H1 (cell line): ENCODE measurements at regions not wholly inside any gene's neighbourhood (a gene's known extent, or its start where the extent isn't known, plus 50 kb on each side); places are given as distances from the start of the nearest gene placed in this dataset.

Source experiments
- CTCF ChIA-PET: fragments of 300-600 bp; sonication (Branson Sonifier 250); formaldehyde crosslinking; loops from one replicate; lab custom pipeline; 2021; ENCODE audit not compliant: partially characterized antibody; lab: Charles Lee
- POLR2A ChIA-PET: fragments of 300-600 bp; sonication (Branson Sonifier 250); formaldehyde crosslinking; loops from one replicate; lab custom pipeline; 2021; ENCODE audit warnings: inconsistent platforms; ENCODE audit not compliant: partially characterized antibody; lab: Charles Lee
- DNase-seq, 2 experiments: peaks; one replicate each; pipeline versions ENCODE4 v3.0.0 to v3.0.0-alpha.2; 2010 to 2022; ENCODE audit warnings: low spot score in 2 of 2, low read depth in 1 of 2, mixed read lengths in 1 of 2
- FAIRE-seq: peaks from 2 replicates; lab custom pipeline; 2011; peaks lifted over from hg19 to GRCh38; lab: Jason Lieb, UNC
- H2AFZ ChIP-seq: 2 replicates; pipeline ENCODE4 v1.8.1; 2012; ENCODE audit warnings: low read length, inconsistent platforms
- H2AK5ac ChIP-seq: 2 replicates; pipeline ENCODE4 v1.6.1; 2013; ENCODE audit warnings: low read depth, low read length
- H2BK120ac ChIP-seq: replicated peaks from 2 replicates; pipeline ENCODE3; 2013; ENCODE audit warnings: low read depth, low read length, inconsistent platforms
- H2BK12ac ChIP-seq: 2 replicates; pipeline ENCODE4 v1.6.1; 2013; ENCODE audit warnings: low read depth, low read length
- H2BK15ac ChIP-seq: 2 replicates; pipeline ENCODE4 v1.6.1; 2013; ENCODE audit warnings: low read length
- H2BK20ac ChIP-seq: 2 replicates; pipeline ENCODE4 v1.6.1; 2013; ENCODE audit warnings: low read length
- H2BK5ac ChIP-seq: 2 replicates; pipeline ENCODE4 v1.6.1; 2013; ENCODE audit warnings: low read depth, low read length
- H3K14ac ChIP-seq: 2 replicates; pipeline ENCODE4 v1.6.1; 2013; ENCODE audit warnings: inconsistent platforms; ENCODE audit not compliant: insufficient read length
- H3K18ac ChIP-seq: 2 replicates; pipeline ENCODE4 v1.6.1; 2013; ENCODE audit warnings: low read length; ENCODE audit errors: extremely low read depth
- H3K23ac ChIP-seq: 2 replicates; pipeline ENCODE4 v1.6.1; 2013; ENCODE audit warnings: inconsistent platforms; ENCODE audit not compliant: insufficient read length
- H3K23me2 ChIP-seq: 2 replicates; pipeline ENCODE4 v1.6.1; 2013; ENCODE audit warnings: low read depth, low read length
- H3K27ac ChIP-seq: 2 replicates; pipeline ENCODE4 v1.6.1; 2011; ENCODE audit warnings: low read depth, low read length, inconsistent platforms
- H3K27me3 ChIP-seq, 4 experiments: replicated peaks in 1 of 4; 1 replicate in 1 of 4; 2 replicates in 3 of 4; pipeline versions ENCODE4 v1.6.1 to v1.8.1; 2011 to 2013; ENCODE audit warnings: low read length in 3 of 4, mild to moderate bottlenecking in 3 of 4, inconsistent platforms in 2 of 4, mixed read lengths in 2 of 4, moderate library complexity in 1 of 4; ENCODE audit not compliant: control insufficient read depth in 3 of 4, insufficient read depth in 3 of 4; ENCODE audit errors: extremely low read depth in 1 of 4
- H3K36me3 ChIP-seq, 4 experiments: 2 replicates each; pipeline versions ENCODE4 v1.6.1 to v1.8.1; 2011 to 2013; ENCODE audit warnings: mild to moderate bottlenecking in 4 of 4, low read length in 3 of 4, moderate library complexity in 2 of 4, control low read depth in 1 of 4, inconsistent platforms in 1 of 4; ENCODE audit not compliant: insufficient read depth in 4 of 4, control insufficient read depth in 2 of 4
- H3K4ac ChIP-seq: replicated peaks from 2 replicates; pipeline ENCODE3; 2013; ENCODE audit warnings: low read length, low read depth, mixed read lengths, inconsistent platforms; ENCODE audit not compliant: insufficient read length
- H3K4me1 ChIP-seq, 4 experiments: replicated peaks in 1 of 4; 1 replicate in 1 of 4; 2 replicates in 3 of 4; pipeline versions ENCODE4 v1.6.1 to v1.8.1; 2011 to 2013; ENCODE audit warnings: low read length in 3 of 4, inconsistent platforms in 2 of 4, mixed read lengths in 1 of 4; ENCODE audit not compliant: insufficient read depth in 4 of 4, control insufficient read depth in 3 of 4
- H3K4me2 ChIP-seq, 2 experiments: 2 replicates each; pipeline versions ENCODE4 v1.6.1 to v1.8.1; 2011 to 2013; ENCODE audit warnings: low read depth in 2 of 2, low read length in 2 of 2, control low read depth in 1 of 2, inconsistent platforms in 1 of 2, mild to moderate bottlenecking in 1 of 2; ENCODE audit not compliant: insufficient read depth in 1 of 2
- H3K4me3 ChIP-seq, 4 experiments: fragments of 200-600, 300-600 bp in 1 of 4; sonication (generic), shearing (Covaris generic), sonication (Bioruptor Twin) in 1 of 4; 2 replicates each; pipeline versions ENCODE4 v1.5.1 to v1.8.1; 2011 to 2016; ENCODE audit warnings: low read length in 4 of 4, low read depth in 3 of 4, control low read depth in 2 of 4, inconsistent platforms in 2 of 4, mild to moderate bottlenecking in 2 of 4, mixed read lengths in 1 of 4, moderate library complexity in 1 of 4; ENCODE audit not compliant: insufficient read depth in 2 of 4; ENCODE audit errors: extremely low read depth in 1 of 4
- H3K56ac ChIP-seq: replicated peaks from 2 replicates; pipeline ENCODE3; 2013; ENCODE audit warnings: low read depth, mild to moderate bottlenecking, mixed read lengths, low read length, inconsistent platforms; ENCODE audit not compliant: insufficient read length
- H3K79me1 ChIP-seq: 2 replicates; pipeline ENCODE4 v1.6.1; 2013; ENCODE audit warnings: low read depth, low read length, control low read depth
- H3K79me2 ChIP-seq, 2 experiments: 2 replicates each; pipeline versions ENCODE4 v1.6.1 to v1.8.1; 2012 to 2013; ENCODE audit warnings: low read length in 2 of 2, mild to moderate bottlenecking in 2 of 2, inconsistent platforms in 1 of 2; ENCODE audit not compliant: insufficient read depth in 2 of 2, control insufficient read depth in 1 of 2
- H3K9ac ChIP-seq, 4 experiments: replicated peaks in 1 of 4; 1 replicate in 1 of 4; 2 replicates in 3 of 4; pipeline versions ENCODE4 v1.6.1 to v1.8.1; 2011 to 2013; ENCODE audit warnings: low read depth in 3 of 4, low read length in 3 of 4, control low read depth in 2 of 4, mild to moderate bottlenecking in 2 of 4, moderate library complexity in 2 of 4, inconsistent platforms in 1 of 4; ENCODE audit errors: extremely low read depth in 1 of 4
- H3K9me3 ChIP-seq, 2 experiments: 2 replicates each; pipeline versions ENCODE4 v1.6.1 to v1.8.1; 2012 to 2013; ENCODE audit warnings: mild to moderate bottlenecking in 2 of 2, moderate library complexity in 2 of 2, control low read depth in 1 of 2, inconsistent platforms in 1 of 2, low read depth in 1 of 2, low read length in 1 of 2, mixed read lengths in 1 of 2; ENCODE audit not compliant: insufficient read depth in 2 of 2
- H4K20me1 ChIP-seq, 2 experiments: replicated peaks in 1 of 2; 2 replicates each; pipeline versions ENCODE3 to v1.8.1; 2011 to 2013; ENCODE audit warnings: inconsistent platforms in 2 of 2, low read length in 2 of 2, mild to moderate bottlenecking in 1 of 2; ENCODE audit not compliant: insufficient read depth in 2 of 2, control insufficient read depth in 1 of 2
- H4K5ac ChIP-seq: 2 replicates; pipeline ENCODE4 v1.6.1; 2013; ENCODE audit warnings: low read length, low read depth, mixed read lengths, inconsistent platforms; ENCODE audit not compliant: insufficient read length
- H4K8ac ChIP-seq: 2 replicates; pipeline ENCODE4 v1.8.0; 2013; ENCODE audit warnings: mild to moderate bottlenecking, moderate library complexity, low read length, inconsistent platforms; ENCODE audit not compliant: insufficient read depth; ENCODE audit errors: extremely low read depth
- H4K91ac ChIP-seq: replicated peaks from 2 replicates; pipeline ENCODE3; 2013; ENCODE audit warnings: low read length, mixed read lengths, inconsistent platforms; ENCODE audit not compliant: insufficient read length
- ATF3 ChIP-seq: IDR thresholded peaks from 2 replicates; pipeline ENCODE4 v1.6.1; 2011; ENCODE audit warnings: low read depth, mild to moderate bottlenecking, low read length; ENCODE audit not compliant: insufficient read depth
- CHD2 ChIP-seq: IDR thresholded peaks from 2 replicates; pipeline ENCODE4 v1.6.1; 2012; ENCODE audit warnings: low read length, improper control_type of control experiment
- JUN ChIP-seq: IDR thresholded peaks from 2 replicates; pipeline ENCODE4 v1.6.1; 2011; ENCODE audit warnings: low read depth, mild to moderate bottlenecking, improper control_type of control experiment, low read length
- MAX ChIP-seq: IDR thresholded peaks from 2 replicates; pipeline ENCODE4 v1.6.1; 2012; ENCODE audit warnings: inconsistent platforms
- RFX5 ChIP-seq: IDR thresholded peaks from 2 replicates; pipeline ENCODE4 v1.6.1; 2011; ENCODE audit warnings: low read depth, low read length, improper control_type of control experiment, borderline replicate concordance
- RNF2 ChIP-seq: fragments of 200-900, 300-1000 bp; sonication (generic); IDR thresholded peaks from 2 replicates; pipeline ENCODE4 v1.7.1; 2016; ENCODE audit warnings: borderline replicate concordance, low read depth, mild to moderate bottlenecking, antibody characterized with exemption, low read length; ENCODE audit not compliant: poor library complexity, severe bottlenecking; ENCODE audit errors: missing control alignments
- SUZ12 ChIP-seq: fragments of 200-600 bp; sonication (generic); IDR thresholded peaks from 2 replicates; pipeline ENCODE4 v1.6.1; 2012; ENCODE audit warnings: mild to moderate bottlenecking, inconsistent platforms, low read length, moderate library complexity, mixed read lengths
- WGBS, 2 experiments: shearing (Covaris generic) in 1 of 2; methylation state at CpG; one replicate each; pipeline versions ENCODE4 v1.1.6 to v1.1.7; 2013 to 2015; ENCODE audit warnings: low lambda C conversion rate in 2 of 2, mixed read lengths in 2 of 2, inconsistent platforms in 1 of 2, low coverage in 1 of 2, missing lambda C conversion rate in 1 of 2; ENCODE audit not compliant: insufficient replicate concordance in 2 of 2, insufficient coverage in 1 of 2, insufficient read length in 1 of 2; ENCODE audit errors: extremely low coverage in 1 of 2, missing lambda C conversion rate in 1 of 2; 5-methylcytosine and 5-hydroxymethylcytosine counted together

GRCh38 chr14:52182853-52183252, 84.6 kb upstream of the PTGDR start:
- Histone ChIP-seq H3K79me2 (no peaks in the 10 kb centered on the region), H3K14ac (no peak overlapping the region), H4K91ac (no peak overlapping the region), H4K20me1 (no peaks in the 10 kb centered on the region), H3K4me1 (no peaks in the 10 kb centered on the region), H3K23ac (no peak overlapping the region), H2BK20ac (no peak overlapping the region), H3K27ac (no peak overlapping the region), H3K27me3 (no peaks in the 10 kb centered on the region), H3K18ac (no peak overlapping the region), H2BK5ac (no peak overlapping the region), H4K5ac (no peak overlapping the region), H3K23me2 (no peaks in the 10 kb centered on the region), H2AFZ (no peak overlapping the region), H3K56ac (no peak overlapping the region), H2BK120ac (no peak overlapping the region), H3K4me3 (no peak overlapping the region), H2BK12ac (no peak overlapping the region), H3K9me3 (peaks cover 8 to 10% of the 10 kb centered on the region in 2 experiments; a peak in 3 of 4 replicates), H2AK5ac (no peak overlapping the region), H3K79me1 (no peaks in the 10 kb centered on the region), H3K36me3 (no peaks in the 10 kb centered on the region), H3K4ac (no peak overlapping the region), H4K8ac (no peak overlapping the region), H3K9ac (no peak overlapping the region), H3K4me2 (no peak overlapping the region), H2BK15ac (no peak overlapping the region)
- ChIA-PET POLR2A (no interaction called here), CTCF (no interaction called here)
- no peak for TF ChIP-seq ATF3
- TF ChIP-seq RNF2, result no peak
- no peak for TF ChIP-seq JUN
- TF ChIP-seq SUZ12, result no peak
- no peak for TF ChIP-seq RFX5
- TF ChIP-seq MAX, result no peak
- no peak for TF ChIP-seq CHD2
- DNase-seq (no peak), FAIRE-seq (no peak)
- WGBS, 2 experiments, result 76% methylated on average over 2 of the region's 2 CpGs; no CpG with 5 or more reads in 1 of the 2 experiments
